ENCODE measurements at regions not wholly inside any gene's neighbourhood (a gene's known extent, or its start where the extent isn't known, plus 50 kb on each side); places are given as distances from the start of the nearest gene placed in this dataset.

DNA sequence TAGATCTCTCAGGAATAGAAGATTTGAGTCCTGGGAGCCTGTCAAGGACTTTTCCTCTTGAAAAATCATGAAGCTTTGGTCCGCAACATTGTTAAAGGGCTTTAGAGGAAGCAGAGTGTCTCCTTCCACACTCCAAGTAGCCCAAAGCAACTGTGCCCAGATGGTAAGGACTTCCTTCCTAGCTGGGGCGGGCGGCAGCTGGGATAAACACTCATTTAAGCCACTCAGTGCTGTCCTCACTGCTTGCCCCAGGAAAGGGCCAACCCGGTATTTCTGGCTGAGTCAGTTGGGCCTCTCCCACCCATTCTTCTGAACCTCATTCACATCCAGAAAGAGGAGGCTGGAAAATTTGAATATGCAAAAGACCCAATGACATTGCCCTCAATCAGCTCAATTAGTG lies 144.3 kb downstream of the CHIC2 start:
- TF ChIP-seq, protein P1, sequence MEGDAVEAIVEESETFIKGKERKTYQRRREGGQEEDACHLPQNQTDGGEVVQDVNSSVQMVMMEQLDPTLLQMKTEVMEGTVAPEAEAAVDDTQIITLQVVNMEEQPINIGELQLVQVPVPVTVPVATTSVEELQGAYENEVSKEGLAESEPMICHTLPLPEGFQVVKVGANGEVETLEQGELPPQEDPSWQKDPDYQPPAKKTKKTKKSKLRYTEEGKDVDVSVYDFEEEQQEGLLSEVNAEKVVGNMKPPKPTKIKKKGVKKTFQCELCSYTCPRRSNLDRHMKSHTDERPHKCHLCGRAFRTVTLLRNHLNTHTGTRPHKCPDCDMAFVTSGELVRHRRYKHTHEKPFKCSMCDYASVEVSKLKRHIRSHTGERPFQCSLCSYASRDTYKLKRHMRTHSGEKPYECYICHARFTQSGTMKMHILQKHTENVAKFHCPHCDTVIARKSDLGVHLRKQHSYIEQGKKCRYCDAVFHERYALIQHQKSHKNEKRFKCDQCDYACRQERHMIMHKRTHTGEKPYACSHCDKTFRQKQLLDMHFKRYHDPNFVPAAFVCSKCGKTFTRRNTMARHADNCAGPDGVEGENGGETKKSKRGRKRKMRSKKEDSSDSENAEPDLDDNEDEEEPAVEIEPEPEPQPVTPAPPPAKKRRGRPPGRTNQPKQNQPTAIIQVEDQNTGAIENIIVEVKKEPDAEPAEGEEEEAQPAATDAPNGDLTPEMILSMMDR (IDR thresholded peaks at IDR 0.05; ENCODE audit: insufficient read depth, missing control alignments), result no peak
- FAIRE-seq, result no peak
- DNase-seq (ENCODE audit: insufficient read length, low spot score), result no peak

DNA sequence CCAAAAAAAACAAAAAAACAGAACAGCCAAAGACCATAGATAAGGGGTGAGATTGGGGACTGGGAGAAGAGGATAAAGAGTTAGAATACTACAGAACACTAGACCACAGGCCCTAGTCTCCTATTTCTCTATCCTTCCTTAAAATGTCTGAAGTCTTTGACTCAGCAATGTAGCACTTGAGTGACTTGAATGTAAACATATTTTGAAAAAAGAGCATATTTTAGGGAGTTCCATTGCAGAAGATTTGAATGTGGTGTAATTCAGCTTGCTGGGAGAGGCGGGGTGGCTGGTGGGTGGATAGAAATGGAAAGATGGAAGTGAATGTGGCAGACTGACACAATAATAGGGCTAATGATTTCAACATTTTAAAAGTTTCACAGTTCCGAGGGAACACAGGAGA lies 144.9 kb downstream of the CHIC2 start:
- no peak for DNase-seq (ENCODE audit: insufficient read length, low spot score)
- no peak for FAIRE-seq
- TF ChIP-seq, protein P1 (IDR thresholded peaks at IDR 0.05; ENCODE audit: insufficient read depth, missing control alignments), result no peak

DNA sequence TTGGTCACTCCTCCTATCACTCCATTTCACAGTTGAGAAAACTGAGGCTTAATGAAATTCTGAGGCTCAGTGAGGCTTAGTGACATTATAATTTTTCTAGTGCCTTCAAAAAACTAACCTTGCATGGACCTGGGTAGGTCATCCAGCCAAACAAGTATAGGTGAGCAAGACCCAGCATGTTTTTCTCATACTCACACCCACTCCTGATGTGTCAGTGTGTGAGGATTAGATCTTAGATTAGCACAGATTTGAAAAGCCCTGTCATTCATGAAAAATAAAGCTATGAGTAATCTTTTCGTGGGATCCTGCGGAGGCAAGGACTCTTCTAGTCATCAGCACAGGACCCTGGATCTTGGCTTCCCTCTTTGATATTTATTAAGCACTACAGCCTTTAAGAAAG lies 146.7 kb downstream of the CHIC2 start:
- no peak for FAIRE-seq
- TF ChIP-seq, protein P1 (IDR thresholded peaks at IDR 0.05; ENCODE audit: insufficient read depth, missing control alignments), result no peak
- DNase-seq (ENCODE audit: insufficient read length, low spot score), result no peak

DNA sequence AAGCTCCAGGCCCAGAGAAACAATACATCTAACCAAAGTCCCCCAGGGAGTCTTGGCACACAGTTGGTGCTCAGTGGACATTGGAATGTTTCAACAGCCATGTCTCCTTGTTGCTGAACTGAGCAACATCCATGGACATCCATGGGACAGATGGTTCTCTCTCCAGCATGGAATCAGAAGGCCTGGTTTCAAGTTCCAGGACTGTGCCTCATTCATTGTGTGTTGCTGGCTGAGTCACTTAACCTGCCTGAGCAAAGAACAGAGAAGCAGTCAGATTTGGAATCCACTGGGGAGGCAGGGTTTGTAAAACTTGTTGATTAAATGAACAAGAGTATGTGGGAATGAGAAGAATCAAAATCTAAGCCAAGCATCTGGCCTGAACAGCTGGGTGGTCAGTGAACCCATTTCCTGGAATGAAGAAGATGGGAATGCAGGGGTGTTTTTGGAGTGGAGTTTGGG lies 147.9 kb downstream of the CHIC2 start:
- DNase-seq (ENCODE audit: insufficient read length, low spot score), result no peak
- TF ChIP-seq, protein P1 (IDR thresholded peaks at IDR 0.05; ENCODE audit: insufficient read depth, missing control alignments), result no peak
- no peak for FAIRE-seq

DNA sequence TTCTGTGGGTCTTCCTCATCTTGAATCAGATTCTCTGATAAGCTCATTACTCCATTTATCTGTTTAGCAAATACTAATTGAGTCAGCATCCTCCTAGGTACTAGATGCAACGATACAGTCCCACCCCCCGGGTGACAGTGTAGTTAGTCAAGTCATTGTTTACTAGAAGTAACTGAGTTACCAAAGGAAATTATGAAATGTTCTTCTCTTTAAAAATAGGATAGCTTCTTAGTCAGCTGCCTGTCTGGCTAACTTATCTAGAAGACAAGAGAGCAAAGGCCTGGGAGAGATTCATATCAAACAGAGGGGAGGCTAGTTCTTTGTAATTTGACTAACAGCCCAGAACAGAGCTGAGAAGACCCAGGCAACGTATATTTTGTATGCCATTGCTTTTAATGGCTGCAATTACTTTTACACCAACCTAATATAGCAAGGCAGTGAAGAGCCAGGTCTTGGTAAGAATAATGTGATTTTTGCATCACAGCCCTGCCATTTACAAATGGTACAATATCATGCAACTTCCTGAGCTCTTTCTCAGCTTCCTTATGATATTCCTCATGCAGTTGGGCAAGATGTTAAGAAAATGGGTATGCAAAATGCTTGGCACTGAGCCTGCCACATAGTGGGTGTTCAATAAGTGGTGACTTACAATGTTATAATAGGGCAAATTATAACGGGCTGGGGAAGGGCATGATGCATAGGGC lies 149.9 kb downstream of the CHIC2 start:
- TF ChIP-seq, protein P1 (IDR thresholded peaks at IDR 0.05; ENCODE audit: insufficient read depth, missing control alignments), result no peak
- DNase-seq (ENCODE audit: insufficient read length, low spot score), result no peak
- no peak for FAIRE-seq

DNA sequence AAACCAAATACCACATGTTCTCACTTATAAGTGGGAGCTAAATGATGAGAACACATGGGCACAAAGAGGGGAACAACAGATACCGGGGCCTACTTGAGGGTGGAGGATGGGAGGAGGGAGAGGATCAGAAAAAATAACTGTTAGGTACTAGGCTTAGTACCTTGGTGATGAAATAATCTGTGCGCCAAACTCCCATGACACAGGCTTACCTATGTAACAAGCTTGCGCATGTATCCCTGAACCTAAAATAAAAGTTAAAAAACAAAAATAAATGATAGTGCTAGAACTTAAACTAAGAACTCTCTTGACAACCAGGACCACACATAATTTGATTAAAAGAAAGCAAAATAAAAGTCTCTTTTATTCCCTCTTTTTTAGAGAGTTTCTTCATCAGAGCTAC lies 150.6 kb downstream of the CHIC2 start:
- no peak for DNase-seq (ENCODE audit: insufficient read length, low spot score)
- TF ChIP-seq, protein P1 (IDR thresholded peaks at IDR 0.05; ENCODE audit: insufficient read depth, missing control alignments), result no peak
- FAIRE-seq, result no peak

DNA sequence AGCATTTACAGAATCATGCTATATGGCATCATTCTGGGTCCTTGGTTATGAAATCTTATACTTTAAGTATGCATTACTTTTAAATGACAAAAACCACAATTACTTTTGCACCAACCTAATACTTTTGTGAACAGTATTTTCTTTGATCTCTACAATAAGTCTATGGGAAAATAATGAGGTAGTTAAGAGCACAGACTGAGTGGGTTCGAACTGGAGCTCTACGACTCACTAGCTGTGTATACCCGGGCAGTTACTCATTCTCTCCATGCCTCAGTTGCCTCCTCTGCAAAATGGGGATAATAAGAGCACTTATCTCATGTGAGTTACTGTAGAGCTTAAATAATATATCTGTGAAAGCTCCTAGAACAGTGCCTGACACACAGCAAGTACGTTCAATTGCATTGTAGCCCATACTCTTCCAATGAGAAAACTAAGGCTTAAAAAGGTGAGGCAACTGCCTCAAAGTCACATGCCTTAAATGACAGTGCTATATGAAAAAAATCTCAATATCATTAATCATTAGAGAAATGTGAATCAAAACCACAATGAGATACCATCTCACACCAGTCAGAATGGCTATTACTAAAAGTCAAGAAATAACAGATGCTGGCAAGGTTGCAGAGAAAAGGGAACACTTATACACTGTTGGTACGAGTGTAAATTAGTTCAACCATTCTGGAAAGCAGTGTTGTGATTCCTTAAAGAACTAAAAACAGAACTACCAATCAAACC lies 151.5 kb downstream of the CHIC2 start:
- no peak for FAIRE-seq
- TF ChIP-seq, protein P1 (IDR thresholded peaks at IDR 0.05; ENCODE audit: insufficient read depth, missing control alignments), result no peak
- no peak for DNase-seq (ENCODE audit: insufficient read length, low spot score)

Data from D721Med (cell line).